Heart left ventricle (tissue), 16 donors: ENCODE measurements at regions not wholly inside any gene's neighbourhood (a gene's known extent, or its start where the extent isn't known, plus 50 kb on each side); places are given as distances from the start of the nearest gene placed in this dataset.
"Not testable (repeated sequence)": the region's sequence is repeated elsewhere in the genome, so short reads cannot be mapped to it uniquely, and the experiment has no call there.

Experiments
- ATAC-seq, 4 donors: fragments of 200-7000 bp; cut with Tn5 transposase; one replicate each; pipeline ENCODE4 v1.9.1; 2020 to 2022; ENCODE audit warnings: moderate library complexity in 4 of 4, mild to moderate bottlenecking in 3 of 4, moderate number of reproducible peaks in 1 of 4
- DNase-seq, 5 donors: peaks; one replicate each; pipeline ENCODE4 v3.0.0-alpha.2; 2020
- H3K27ac ChIP-seq, 12 donors: fragments of 200-600 bp; sonication (generic) in 4 of 12; one replicate each; pipeline versions ENCODE4 v1.5.0 to v1.8.0; 2016 to 2022; ENCODE audit warnings: mild to moderate bottlenecking in 2 of 12
- H3K27me3 ChIP-seq, 9 donors: fragments of 200-600 bp; sonication (generic) in 2 of 9; one replicate each; pipeline versions ENCODE4 v1.5.1 to v1.8.0; 2016 to 2022; ENCODE audit warnings: mild to moderate bottlenecking in 3 of 9
- H3K36me3 ChIP-seq, 9 donors: fragments of 200-600 bp; sonication (generic) in 2 of 9; one replicate each; pipeline versions ENCODE4 v1.5.0 to v1.8.0; 2018 to 2022; ENCODE audit warnings: mild to moderate bottlenecking in 2 of 9
- H3K4me1 ChIP-seq, 12 donors: fragments of 200-600 bp; sonication (generic) in 4 of 12; one replicate each; pipeline versions ENCODE4 v1.5.0 to v1.8.0; 2016 to 2022; ENCODE audit warnings: mild to moderate bottlenecking in 3 of 12
- H3K4me3 ChIP-seq, 12 donors: fragments of 200-600 bp; sonication (generic) in 4 of 12; one replicate each; pipeline versions ENCODE4 v1.5.0 to v1.8.0; 2017 to 2022; ENCODE audit warnings: mild to moderate bottlenecking in 9 of 12, moderate library complexity in 4 of 12
- H3K9me3 ChIP-seq, 12 donors: fragments of 200-600 bp; sonication (generic) in 4 of 12; one replicate each; pipeline versions ENCODE4 v1.5.0 to v1.8.0; 2016 to 2022; ENCODE audit warnings: mild to moderate bottlenecking in 1 of 12
- CTCF ChIP-seq, 12 donors: fragments of 200-600 bp; sonication (generic) in 4 of 12; IDR thresholded peaks; one replicate each; pipeline versions ENCODE4 v1.5.0 to v1.8.0; 2018 to 2022; ENCODE audit warnings: antibody characterized with exemption in 12 of 12, mild to moderate bottlenecking in 5 of 12
- POLR2A ChIP-seq, 2 donors: fragments of 450-650 bp; IDR thresholded peaks; one replicate each; pipeline ENCODE4 v1.6.1; 2017; ENCODE audit warnings: antibody characterized with exemption in 2 of 2, mild to moderate bottlenecking in 2 of 2, moderate library complexity in 2 of 2
- WGBS, 4 donors: extraction: QIAGEN DNeasy Blood & Tissue Kit in 2 of 4; methylation state at CpG; one replicate each; pipeline versions ENCODE4 v1.1.5 to v1.1.7; 2013 to 2018; 5-methylcytosine and 5-hydroxymethylcytosine counted together
- intact Hi-C, 10 donors: fragments of 100-400 bp; cut with DNase I; formaldehyde crosslinking; loops; one replicate each; pipeline versions ENCODE4 v1.11.1 to v1.14.2; 2022
- donor health status: ischemic (EF 13 %, LVEDD 7.1; RV severe dilation, severe dysfunction).
- donor health status: healthy with polysubstance abuse.
- donor health status: DM: no; HTN: yes; CAD: no.
- donor health status: DM: no; HTN: no; CAD: no.
- donor health status: ischemic (EF 25% LVEDD 6.9; RV normal size, moderate dysfunction).
- donor health status: ischemic (EF 25% LVEDD 5.7; RV mildly dilated, moderate dysfunction).
- donor health status: healthy.
- donor health status: DM: yes; HTN: yes; CAD: no.
- donor health status: ischemic (EF 35%, LVEDD 5.7; RV mildly dilated, moderate dysfunction).
- donor health status: nonischemic (EF 11% LVEDD 7.7; RV severe dilation, severe dysfunction).
- donor health status: DM: yes; HTN: yes; CAD: no.
- donor health status: PGD.
- donor health status: ischemic (EF 29% LVEDD 5.4; RV normal size, mild dysfunction).
- donor health status: nonischemic (EF 23%, LVEDD 6.1; RV moderate dilation, normal function).

- intact Hi-C loops: loop anchor here (2.0 to 10.0 kb wide), 3 partner anchors 93 to 217 kb away; no protein-coding TSS in a partner anchor
- Histone ChIP-seq H3K27ac (no peak overlapping the region), H3K27me3 (peaks cover 0 to 8% (median 0%) of the 10 kb centered on the region in 9 donors), H3K4me3 (no peak overlapping the region), H3K9me3 (no peaks in the 10 kb centered on the region), H3K36me3 (no peaks in the 10 kb centered on the region), H3K4me1 (no peaks in the 10 kb centered on the region)
- peak; percentile 57 to 82 (median 80) for ATAC-seq
- no peak for TF ChIP-seq POLR2A (IDR thresholded peaks at IDR 0.05)
- peak; percentile 50 to 76 (median 64) for TF ChIP-seq CTCF (IDR thresholded peaks at IDR 0.05)
- WGBS, 4 donors: 6 to 17% (median 7%) methylated on average over 9 to 13 of the region's 13 CpGs
- peak; percentile 37 to 73 (median 59) for DNase-seq
Observed at GRCh38 chr3:139111392-139112229, 66.9 kb upstream of the PRR23C start.

- no peaks in the 10 kb centered on the region for H3K36me3 ChIP-seq
- H3K27ac ChIP-seq: no peak overlapping the region
- H3K9me3 ChIP-seq: no peaks in the 10 kb centered on the region
- WGBS, 4 donors: 0 to 2% (median 0%) methylated on average over 1 of the region's 1 CpG
- H3K4me3 ChIP-seq: no peak overlapping the region
- no peaks in the 10 kb centered on the region for H3K4me1 ChIP-seq
- ATAC-seq (no peak), DNase-seq (no peak)
- H3K27me3 ChIP-seq: peaks cover 0 to 8% (median 0%) of the 10 kb centered on the region in 9 donors
- intact Hi-C loops: loop anchor here in 7 of 10 donors (2.0 to 10.0 kb wide), 3 partner anchors 93 to 217 kb away; no protein-coding TSS in a partner anchor
- no peak for TF ChIP-seq POLR2A (IDR thresholded peaks at IDR 0.05)
- no peak for TF ChIP-seq CTCF (IDR thresholded peaks at IDR 0.05)
Observed at GRCh38 chr3:139112230-139112558, 67.5 kb upstream of the PRR23C start.

GRCh38 chr3:139113231-139113992 lies 68.7 kb upstream of the PRR23C start:
- Histone ChIP-seq H3K27me3 (peaks cover 0 to 8% (median 0%) of the 10 kb centered on the region in 9 donors), H3K4me1 (no peaks in the 10 kb centered on the region), H3K36me3 (no peaks in the 10 kb centered on the region), H3K4me3 (no peak overlapping the region), H3K9me3 (no peaks in the 10 kb centered on the region), H3K27ac (no peak overlapping the region)
- intact Hi-C loops: loop anchor here in 7 of 10 donors (2.0 to 10.0 kb wide), 3 partner anchors 91 to 215 kb away; no protein-coding TSS in a partner anchor
- no peak for TF ChIP-seq POLR2A (IDR thresholded peaks at IDR 0.05)
- peak in 1 of 12 donors; percentile 3 for TF ChIP-seq CTCF (IDR thresholded peaks at IDR 0.05)
- no peak for ATAC-seq
- DNase-seq: no peak
- 60 to 71% (median 63%) methylated on average over 7 of the region's 7 CpGs for WGBS, 4 donors

- Histone ChIP-seq H3K27me3 (peaks cover 0 to 8% (median 0%) of the 10 kb centered on the region in 9 donors), H3K9me3 (no peaks in the 10 kb centered on the region), H3K4me1 (no peaks in the 10 kb centered on the region), H3K4me3 (no peak overlapping the region), H3K36me3 (no peaks in the 10 kb centered on the region), H3K27ac (no peak overlapping the region)
- no peak for DNase-seq
- intact Hi-C loops: loop anchor here in 7 of 10 donors (2.0 to 10.0 kb wide), 3 partner anchors 91 to 215 kb away; no protein-coding TSS in a partner anchor
- WGBS, 4 donors: 83 to 88% (median 85%) methylated on average over 4 of the region's 4 CpGs
- no peak for TF ChIP-seq POLR2A (IDR thresholded peaks at IDR 0.05)
- TF ChIP-seq CTCF (IDR thresholded peaks at IDR 0.05): no peak
- no peak for ATAC-seq
Observed at GRCh38 chr3:139113993-139114375, 69.3 kb upstream of the PRR23C start.

- not testable (repeated sequence) for DNase-seq, H3K4me3 ChIP-seq, H3K36me3 ChIP-seq, H3K27me3 ChIP-seq, ATAC-seq, H3K4me1 ChIP-seq, H3K27ac ChIP-seq, H3K9me3 ChIP-seq
- intact Hi-C loops: loop anchor here in 1 of 10 donors (10.0 kb wide), 1 partner anchor 88 kb away; no protein-coding TSS in a partner anchor
- WGBS, 4 donors: 89 to 96% (median 94%) methylated on average over 7 of the region's 7 CpGs
Observed at GRCh38 chr3:139116631-139117030, 71.9 kb upstream of the PRR23C start.
